Activated naive CD8-positive, alpha-beta T cell treated with anti-CD3 and anti-CD28 coated beads, Interleukin-2, amount 10 ng/mL, durations not matched to agents 7 days and 5 days (primary cell): ENCODE measurements at regions not wholly inside any gene's neighbourhood (a gene's known extent, or its start where the extent isn't known, plus 50 kb on each side); places are given as distances from the start of the nearest gene placed in this dataset.

Experiments
- ATAC-seq: fragments of 150-1000 bp; cut with Tn5 transposase; one replicate; pipeline ENCODE4 v1.10.0; 2021; ENCODE audit warnings: low read depth, moderate library complexity
- POLR2A ChIA-PET: fragments of 350-600 bp; sonication (Branson Sonifier 250); formaldehyde crosslinking; loops from one replicate; lab custom pipeline; 2021; ENCODE audit warnings: antibody characterized with exemption; lab: Charles Lee
- DNase-seq: peaks from one replicate; pipeline ENCODE4 v3.0.0; 2021
- H3K27ac Mint-ChIP-seq: one replicate; pipeline ENCODE4 v1.8.0; 2022; ENCODE audit warnings: mild to moderate bottlenecking, mixed read lengths
- H3K27me3 Mint-ChIP-seq: one replicate; pipeline ENCODE4 v1.8.0; 2022; ENCODE audit warnings: mild to moderate bottlenecking, moderate library complexity, mixed read lengths
- H3K36me3 Mint-ChIP-seq: one replicate; pipeline ENCODE4 v1.8.0; 2021; ENCODE audit warnings: mild to moderate bottlenecking, mixed read lengths
- H3K4me1 Mint-ChIP-seq: one replicate; pipeline ENCODE4 v1.8.0; 2021; ENCODE audit warnings: mixed read lengths
- H3K4me3 Mint-ChIP-seq: one replicate; pipeline ENCODE4 v1.8.0; 2022; ENCODE audit warnings: mild to moderate bottlenecking, moderate library complexity, mixed read lengths
- H3K9me3 Mint-ChIP-seq: one replicate; pipeline ENCODE4 v1.8.0; 2021; ENCODE audit warnings: mixed read lengths

DNA sequence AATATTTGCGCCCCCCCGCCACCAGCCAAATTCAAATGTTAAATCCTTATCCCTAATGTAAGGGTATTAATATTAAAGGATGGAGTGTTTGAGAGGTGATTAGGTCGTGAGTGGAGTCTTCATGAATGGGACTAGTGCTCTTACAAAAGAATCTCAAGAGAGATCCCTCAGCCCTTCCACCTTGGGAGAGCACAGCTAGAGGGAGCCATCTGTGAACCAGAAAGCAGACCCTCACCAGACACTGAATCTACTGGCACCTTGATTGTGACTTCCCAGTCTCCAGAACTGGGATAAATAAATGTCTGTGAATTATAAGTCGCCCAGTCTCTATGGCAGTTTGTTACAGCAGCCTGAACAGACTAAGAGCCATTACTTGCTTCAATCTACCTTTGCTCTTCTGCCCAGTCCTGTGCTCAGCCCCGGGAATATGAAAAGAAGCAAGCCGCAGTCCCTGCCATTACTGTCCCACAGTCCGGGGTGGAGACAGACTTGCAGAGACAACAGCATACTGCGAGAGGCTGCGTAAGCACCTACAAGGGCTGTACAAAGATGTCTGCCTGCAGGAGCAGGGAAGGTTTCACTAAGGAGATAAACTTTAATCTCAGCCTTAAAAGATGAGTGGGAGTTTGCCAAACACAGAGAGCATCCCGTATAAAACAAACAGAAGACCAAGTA, 110.7 kb upstream of the TMCO5A start:
- POLR2A ChIA-PET, result no interaction called here
- H3K27me3 Mint-ChIP-seq, result peaks cover 7% of the 10 kb centered on the region
- no peaks in the 10 kb centered on the region for H3K9me3 Mint-ChIP-seq
- no peak for DNase-seq
- H3K4me1 Mint-ChIP-seq, result no peaks in the 10 kb centered on the region
- H3K36me3 Mint-ChIP-seq, result no peaks in the 10 kb centered on the region
- H3K4me3 Mint-ChIP-seq, result no peak overlapping the region
- no peak overlapping the region for H3K27ac Mint-ChIP-seq
- no peak for ATAC-seq

DNA sequence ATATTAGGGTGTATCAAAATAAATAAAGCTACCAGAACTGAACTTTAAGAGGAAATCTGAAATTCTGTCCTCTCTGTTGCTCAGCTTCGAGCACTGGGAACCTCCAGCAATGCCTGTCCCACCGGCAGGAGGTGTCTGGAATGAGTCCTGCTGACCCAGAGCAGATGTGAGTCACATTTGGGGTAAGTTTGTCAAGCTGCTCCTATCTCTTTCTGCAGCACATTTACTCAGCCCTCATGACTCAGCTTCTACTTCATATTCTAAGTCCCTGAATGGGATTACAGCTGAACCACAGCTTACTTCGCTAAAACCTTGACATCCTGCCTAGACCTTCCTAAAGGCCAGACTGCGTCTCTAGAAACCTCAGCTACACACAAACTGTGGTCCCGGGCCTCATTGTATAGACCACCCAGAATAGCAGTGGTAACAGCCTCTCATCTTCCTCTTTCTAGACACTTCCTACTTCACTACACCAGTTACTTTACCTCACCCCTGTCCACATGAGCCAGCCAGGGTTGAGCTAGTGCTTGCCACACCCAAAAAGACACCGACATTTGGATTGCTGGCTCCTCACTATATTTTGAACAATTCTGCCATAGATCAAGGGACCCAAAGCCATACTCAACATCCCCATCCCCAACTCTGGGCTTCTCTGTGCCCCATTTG, 109.6 kb upstream of the TMCO5A start:
- H3K36me3 Mint-ChIP-seq, result no peaks in the 10 kb centered on the region
- DNase-seq (no peak), ATAC-seq (no peak)
- peaks cover 7% of the 10 kb centered on the region for H3K27me3 Mint-ChIP-seq
- POLR2A ChIA-PET, result interaction anchor here (0.6 kb wide), 1 partner anchor 890 kb away, joined by 3 read pairs; no protein-coding TSS in a partner anchor
- H3K4me3 Mint-ChIP-seq, result no peak overlapping the region
- H3K9me3 Mint-ChIP-seq, result no peaks in the 10 kb centered on the region
- H3K4me1 Mint-ChIP-seq, result no peaks in the 10 kb centered on the region
- H3K27ac Mint-ChIP-seq, result no peak overlapping the region

DNA sequence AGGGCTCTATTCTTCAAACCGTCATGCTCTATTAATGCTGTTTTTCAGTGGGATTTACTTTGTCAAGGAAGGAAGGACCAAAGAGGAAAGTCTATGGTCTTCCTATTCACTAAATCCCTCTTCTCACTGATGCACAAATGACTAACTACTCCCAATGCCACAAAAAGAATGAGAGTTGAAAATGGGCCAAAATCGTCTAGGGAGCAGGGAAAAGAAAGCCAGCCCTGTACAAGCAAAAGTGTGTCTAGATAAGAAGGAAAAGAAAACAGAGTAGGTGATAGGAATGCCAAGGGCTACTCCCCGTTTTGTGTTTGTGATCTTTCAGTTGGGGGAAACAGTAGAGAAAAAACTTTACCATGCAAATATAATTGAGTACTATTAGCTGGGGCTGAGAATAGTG, 97.2 kb upstream of the TMCO5A start:
- H3K4me3 Mint-ChIP-seq, result no peak overlapping the region
- ATAC-seq (no peak), DNase-seq (no peak)
- H3K9me3 Mint-ChIP-seq, result peaks cover 4% of the 10 kb centered on the region
- no peaks in the 10 kb centered on the region for H3K36me3 Mint-ChIP-seq
- POLR2A ChIA-PET, result no interaction called here
- no peaks in the 10 kb centered on the region for H3K27me3 Mint-ChIP-seq
- no peaks in the 10 kb centered on the region for H3K4me1 Mint-ChIP-seq
- H3K27ac Mint-ChIP-seq, result no peak overlapping the region

DNA sequence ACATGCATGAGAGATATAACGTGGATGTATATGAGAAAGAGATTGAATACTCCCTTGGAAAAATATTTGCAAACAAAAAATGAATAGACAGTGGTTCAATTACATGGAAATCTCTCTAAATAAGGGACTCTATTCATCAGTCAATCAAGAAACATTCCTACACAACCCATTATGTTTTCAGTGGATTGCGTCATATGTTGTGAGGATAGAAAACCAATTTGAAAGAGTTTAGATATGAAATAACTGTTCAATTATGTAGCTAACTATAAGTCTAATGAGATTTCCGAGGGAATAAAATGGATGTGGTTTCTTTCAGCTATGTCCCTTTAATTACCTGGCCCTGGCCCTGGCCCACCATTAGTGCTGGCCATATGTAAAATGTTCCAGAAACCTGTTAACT, 86.7 kb upstream of the TMCO5A start:
- H3K4me1 Mint-ChIP-seq, result no peaks in the 10 kb centered on the region
- peaks cover 2% of the 10 kb centered on the region for H3K27me3 Mint-ChIP-seq
- H3K4me3 Mint-ChIP-seq, result no peak overlapping the region
- POLR2A ChIA-PET, result no interaction called here
- ATAC-seq (no peak), DNase-seq (no peak)
- H3K27ac Mint-ChIP-seq, result no peak overlapping the region
- no peaks in the 10 kb centered on the region for H3K36me3 Mint-ChIP-seq
- H3K9me3 Mint-ChIP-seq, result no peaks in the 10 kb centered on the region

DNA sequence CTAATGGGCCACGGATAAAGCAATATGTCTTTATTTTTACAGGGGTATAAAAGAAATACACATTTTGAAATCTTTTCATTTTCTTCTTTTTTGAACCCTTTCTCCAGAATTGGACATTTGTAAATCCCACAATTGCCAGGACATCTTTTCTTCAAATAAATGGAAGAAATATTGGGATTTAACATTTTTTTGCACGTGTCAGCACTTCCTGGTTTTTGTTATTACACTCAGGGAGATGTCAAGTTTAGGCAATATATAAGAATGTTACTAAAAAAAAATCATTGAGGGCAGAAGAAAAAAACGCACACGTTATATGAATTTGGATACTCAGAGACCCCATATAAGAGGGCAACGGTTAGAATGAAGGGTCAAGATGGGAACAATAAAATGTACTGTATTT, 78.3 kb upstream of the TMCO5A start:
- DNase-seq (no peak), ATAC-seq (no peak)
- Mint-ChIP-seq H3K27me3 (no peaks in the 10 kb centered on the region), H3K27ac (no peak overlapping the region), H3K4me1 (no peaks in the 10 kb centered on the region), H3K36me3 (no peaks in the 10 kb centered on the region), H3K4me3 (no peak overlapping the region), H3K9me3 (no peaks in the 10 kb centered on the region)
- POLR2A ChIA-PET, result no interaction called here

DNA sequence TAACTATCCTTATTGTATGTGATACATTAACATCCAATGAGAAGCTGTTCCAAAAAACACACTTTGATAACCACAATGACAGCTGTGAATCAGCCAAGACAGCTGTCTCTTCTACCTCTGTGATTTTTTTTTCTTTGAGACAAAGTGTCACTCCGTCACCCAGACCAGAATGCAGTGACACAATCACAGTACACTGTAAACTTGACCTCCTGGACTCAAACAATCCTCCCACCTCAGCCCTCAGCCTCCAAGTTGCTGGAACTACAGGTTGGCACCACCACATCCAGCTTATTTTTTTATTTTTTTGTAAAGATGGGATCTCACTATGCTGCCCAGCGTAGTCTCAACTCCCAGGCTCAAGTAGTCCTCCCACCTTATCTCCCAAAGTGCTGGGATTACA, 73.5 kb upstream of the TMCO5A start:
- H3K27me3 Mint-ChIP-seq, result no peaks in the 10 kb centered on the region

DNA sequence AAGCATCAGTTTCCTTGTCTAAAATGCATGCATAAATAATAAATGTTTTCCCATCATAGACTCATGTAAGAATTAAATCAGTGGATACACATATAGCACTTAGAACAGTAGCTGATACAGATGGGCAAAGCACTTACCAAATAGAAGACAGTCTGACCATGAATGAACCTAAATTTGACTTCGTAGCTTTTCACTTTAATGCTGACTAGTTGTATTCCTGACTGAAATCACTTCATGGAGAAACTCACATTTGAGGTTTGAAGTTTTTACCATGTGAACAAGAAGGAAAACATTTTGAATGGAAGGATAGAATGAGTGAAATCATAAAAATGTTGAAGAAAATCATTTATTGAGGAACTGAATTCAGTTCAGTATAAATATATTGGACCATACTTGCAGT, 68.8 kb upstream of the TMCO5A start:
- no peak for ATAC-seq
- H3K4me1 Mint-ChIP-seq, result no peaks in the 10 kb centered on the region
- DNase-seq, result no peak
- no peak overlapping the region for H3K4me3 Mint-ChIP-seq
- H3K36me3 Mint-ChIP-seq, result no peaks in the 10 kb centered on the region
- no peaks in the 10 kb centered on the region for H3K9me3 Mint-ChIP-seq
- POLR2A ChIA-PET, result no interaction called here
- no peak overlapping the region for H3K27ac Mint-ChIP-seq
- no peaks in the 10 kb centered on the region for H3K27me3 Mint-ChIP-seq

More for the DNA sequence above, 73.5 kb upstream of the TMCO5A start:
- H3K36me3 Mint-ChIP-seq, result no peaks in the 10 kb centered on the region
- H3K4me1 Mint-ChIP-seq, result no peaks in the 10 kb centered on the region
- no peaks in the 10 kb centered on the region for H3K9me3 Mint-ChIP-seq
- POLR2A ChIA-PET, result no interaction called here
- no peak overlapping the region for H3K4me3 Mint-ChIP-seq
- no peak for DNase-seq
- no peak overlapping the region for H3K27ac Mint-ChIP-seq
- ATAC-seq, result no peak

DNA sequence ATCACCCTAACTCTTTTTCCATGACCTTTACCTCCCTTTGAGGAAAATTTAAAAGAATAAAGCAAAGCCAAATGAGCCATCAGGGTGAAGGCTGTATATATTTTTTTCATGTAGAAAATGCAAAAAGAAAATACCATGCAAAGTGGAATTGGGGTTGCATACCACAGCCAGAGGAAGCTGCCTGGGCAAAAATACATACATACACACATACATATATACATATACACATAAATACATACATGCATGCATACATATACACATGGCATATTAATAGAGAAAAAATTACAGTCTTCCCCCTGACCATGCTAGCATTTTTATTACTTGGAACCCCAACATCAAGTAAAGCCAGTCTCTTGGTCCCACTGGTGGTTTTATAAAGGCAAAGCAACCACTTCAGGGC, 63.7 kb upstream of the TMCO5A start:
- Mint-ChIP-seq H3K4me3 (no peak overlapping the region), H3K4me1 (no peaks in the 10 kb centered on the region), H3K9me3 (no peaks in the 10 kb centered on the region), H3K27me3 (peaks cover 8% of the 10 kb centered on the region), H3K27ac (no peak overlapping the region), H3K36me3 (no peaks in the 10 kb centered on the region)
- POLR2A ChIA-PET, result no interaction called here
- no peak for ATAC-seq
- no peak for DNase-seq

DNA sequence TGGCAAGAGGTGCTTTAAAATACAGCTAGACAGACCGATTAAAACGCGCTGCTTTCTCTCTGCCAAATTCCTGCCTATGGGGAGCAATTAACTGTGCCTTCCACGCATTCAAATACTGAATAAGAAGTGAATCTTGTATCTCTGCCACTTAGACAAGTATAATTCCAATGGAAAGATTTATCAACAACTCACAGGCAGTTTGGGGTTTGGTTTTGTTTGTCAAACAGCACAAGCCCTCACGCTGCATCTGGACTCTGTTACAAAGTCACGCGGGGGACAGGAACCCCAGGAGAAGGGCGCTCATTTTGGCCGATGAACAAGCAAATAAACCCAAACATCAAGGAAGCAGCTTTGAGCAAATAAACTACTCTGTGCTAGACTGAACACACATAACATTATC, 61.8 kb upstream of the TMCO5A start:
- Mint-ChIP-seq H3K4me3 (no peak overlapping the region), H3K4me1 (no peaks in the 10 kb centered on the region), H3K9me3 (no peaks in the 10 kb centered on the region), H3K36me3 (no peaks in the 10 kb centered on the region), H3K27me3 (peaks cover 16% of the 10 kb centered on the region), H3K27ac (no peak overlapping the region)
- ATAC-seq (no peak), DNase-seq (no peak)
- POLR2A ChIA-PET, result no interaction called here

DNA sequence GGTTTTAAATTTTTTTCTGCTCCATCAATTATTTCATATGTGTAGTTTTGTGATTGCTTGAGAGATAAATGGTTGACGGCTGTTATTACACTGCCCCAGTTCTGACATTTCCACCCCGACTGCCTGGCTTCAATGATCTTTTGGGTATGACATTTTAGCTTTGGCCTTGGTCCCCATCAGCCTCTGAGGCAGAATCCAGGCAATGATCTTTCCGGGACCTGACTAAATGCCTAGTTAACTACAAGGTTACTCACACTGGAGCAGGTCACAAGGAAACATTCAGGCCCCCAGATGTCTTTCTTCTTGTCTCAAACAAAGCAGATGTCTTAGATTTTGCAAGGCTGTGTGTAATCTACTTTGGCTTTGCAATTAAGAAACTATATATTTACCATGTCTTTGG, 61.1 kb upstream of the TMCO5A start:
- Mint-ChIP-seq H3K27ac (no peak overlapping the region), H3K4me3 (no peak overlapping the region), H3K36me3 (no peaks in the 10 kb centered on the region), H3K4me1 (no peaks in the 10 kb centered on the region), H3K27me3 (peaks cover 20% of the 10 kb centered on the region), H3K9me3 (no peaks in the 10 kb centered on the region)
- DNase-seq, result no peak
- POLR2A ChIA-PET, result no interaction called here
- ATAC-seq, result no peak

DNA sequence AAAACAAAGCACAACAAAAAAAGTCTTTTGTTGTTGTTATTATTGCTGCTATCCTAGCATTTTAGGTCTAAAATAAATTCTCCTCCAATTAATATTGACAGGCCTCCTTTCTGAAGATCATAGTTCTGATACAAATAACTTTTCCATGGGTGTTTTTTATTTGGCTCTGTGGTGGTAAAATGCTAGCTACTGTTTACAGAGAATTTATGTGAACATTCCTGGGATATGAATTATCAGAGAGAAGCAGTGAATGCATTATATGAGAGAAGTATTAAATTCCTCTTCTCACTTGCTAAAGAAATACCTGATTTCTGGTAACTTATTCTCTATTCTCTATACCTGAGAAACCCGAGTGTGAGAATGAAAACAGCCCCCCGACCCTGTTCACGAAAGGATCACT, 57.5 kb upstream of the TMCO5A start:
- H3K27me3 Mint-ChIP-seq, result peaks cover 30% of the 10 kb centered on the region
- H3K27ac Mint-ChIP-seq, result no peak overlapping the region
- no peak overlapping the region for H3K4me3 Mint-ChIP-seq
- POLR2A ChIA-PET, result no interaction called here
- H3K36me3 Mint-ChIP-seq, result no peaks in the 10 kb centered on the region
- DNase-seq, result no peak
- ATAC-seq, result no peak
- no peaks in the 10 kb centered on the region for H3K9me3 Mint-ChIP-seq
- no peaks in the 10 kb centered on the region for H3K4me1 Mint-ChIP-seq

DNA sequence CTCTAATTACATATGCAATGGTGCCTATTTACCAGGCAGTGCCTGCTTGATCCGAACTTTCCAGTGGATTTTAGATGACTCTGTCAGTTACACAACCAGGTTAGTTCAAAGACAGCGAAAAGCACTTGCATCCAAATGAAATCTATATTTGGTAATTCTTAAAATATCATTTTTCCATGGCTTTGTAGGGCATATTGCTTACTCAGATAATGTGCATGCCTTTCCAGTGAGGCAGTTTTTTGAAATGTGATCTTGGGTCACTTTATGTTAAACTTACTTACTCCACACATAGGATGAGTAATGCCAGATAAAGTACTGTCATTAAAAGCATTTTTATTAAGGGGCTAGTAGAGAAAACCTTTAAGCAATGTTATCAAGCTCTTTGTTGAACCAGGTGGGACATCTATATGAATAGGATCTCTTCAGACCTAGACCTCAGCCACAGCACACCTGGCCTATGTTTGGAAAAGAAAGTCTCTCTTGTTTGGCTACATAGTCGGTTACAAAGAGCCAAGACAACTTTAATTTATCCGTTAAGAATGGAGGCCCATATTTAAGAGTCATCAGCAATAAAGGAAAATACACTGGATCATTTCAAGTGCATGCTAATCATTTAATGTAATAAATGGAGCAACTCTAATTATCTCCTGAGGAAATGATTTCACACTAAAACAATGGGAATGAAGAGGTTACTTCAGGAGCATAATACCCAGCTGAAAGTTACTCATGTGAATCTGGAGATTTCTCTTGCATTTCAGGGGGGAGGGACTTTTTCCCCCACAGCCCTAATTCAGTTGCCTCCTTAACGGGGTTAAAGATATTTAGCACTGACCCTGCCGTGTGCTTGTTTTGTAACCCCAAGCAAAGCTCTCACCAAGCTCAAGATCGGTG, 56.3 kb upstream of the TMCO5A start:
- Mint-ChIP-seq H3K27me3 (peaks cover 30% of the 10 kb centered on the region), H3K9me3 (no peaks in the 10 kb centered on the region), H3K4me3 (no peak overlapping the region), H3K36me3 (no peaks in the 10 kb centered on the region), H3K4me1 (no peaks in the 10 kb centered on the region), H3K27ac (no peak overlapping the region)
- no peak for DNase-seq
- no peak for ATAC-seq
- POLR2A ChIA-PET, result no interaction called here

DNA sequence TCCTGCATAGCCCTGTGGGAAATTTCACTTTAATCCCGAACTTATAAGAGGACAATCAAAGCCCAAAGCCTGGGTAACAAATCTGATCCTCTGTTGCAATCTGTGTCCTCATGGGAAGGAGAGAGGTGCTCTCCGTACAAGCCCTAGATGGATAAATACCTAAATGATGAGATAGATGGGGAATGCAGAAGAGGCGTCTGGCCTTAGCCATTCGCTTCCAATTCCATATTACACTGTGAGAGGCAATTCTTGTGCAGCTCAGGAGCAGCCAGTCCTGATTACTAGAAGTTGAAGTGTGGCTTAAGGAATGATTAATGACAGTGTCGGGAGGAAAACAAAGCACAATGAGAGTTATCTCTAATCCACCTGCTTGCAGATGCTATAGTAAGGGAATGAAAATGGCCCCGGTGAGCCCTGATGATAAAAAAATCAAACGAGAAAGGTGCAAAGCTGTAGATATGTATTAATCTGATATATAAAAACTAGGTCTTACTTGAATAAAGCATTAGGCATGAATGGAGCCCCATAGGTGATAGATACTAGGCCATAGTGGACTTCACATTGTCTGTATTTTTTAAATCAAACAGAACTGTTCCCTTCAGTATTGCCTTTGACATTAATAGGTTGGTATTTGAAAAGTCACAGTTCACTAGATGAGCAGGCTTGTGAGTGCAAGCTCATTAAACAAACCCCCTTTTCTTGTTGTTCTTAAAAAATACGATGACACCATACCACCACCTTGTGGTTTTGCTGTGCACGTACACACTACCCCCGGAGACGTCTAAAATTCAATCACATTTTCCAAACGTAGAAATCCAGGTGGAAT, 54.2 kb upstream of the TMCO5A start:
- POLR2A ChIA-PET, result no interaction called here
- Mint-ChIP-seq H3K4me3 (no peak overlapping the region), H3K36me3 (no peaks in the 10 kb centered on the region)

More for the DNA sequence above, 54.2 kb upstream of the TMCO5A start:
- ATAC-seq, result no peak
- Mint-ChIP-seq H3K27ac (no peak overlapping the region), H3K9me3 (no peaks in the 10 kb centered on the region), H3K4me1 (no peaks in the 10 kb centered on the region), H3K27me3 (peaks cover 22% of the 10 kb centered on the region)
- no peak for DNase-seq
